ENCODE measurements at regions not wholly inside any gene's neighbourhood (a gene's known extent, or its start where the extent isn't known, plus 50 kb on each side); places are given as distances from the start of the nearest gene placed in this dataset.

GRCh38 chr9:88766778-88767503, 224.3 kb upstream of the S1PR3 start:
- TF ChIP-seq YY1 (IDR thresholded peaks at IDR 0.05; ENCODE audit: low read depth) (no peak), FOXM1 (IDR thresholded peaks at IDR 0.05; ENCODE audit: borderline replicate concordance, low read depth) (no peak), EGR1 (IDR thresholded peaks at IDR 0.05) (no peak), CEBPB (IDR thresholded peaks at IDR 0.05) (no peak), RAD21 (IDR thresholded peaks at IDR 0.05; ENCODE audit: low read depth) (no peak), TCF12 (IDR thresholded peaks at IDR 0.05; ENCODE audit: low read depth) (no peak), CREB1 (IDR thresholded peaks at IDR 0.05; ENCODE audit: low read depth) (no peak), REST (IDR thresholded peaks at IDR 0.05; ENCODE audit: low read depth) (no peak), EP300 (IDR thresholded peaks at IDR 0.05; ENCODE audit: borderline replicate concordance) (no peak), MAX (IDR thresholded peaks at IDR 0.05) (no peak), TAF1 (IDR thresholded peaks at IDR 0.05; ENCODE audit: low read depth) (no peak), USF1 (IDR thresholded peaks at IDR 0.05) (no peak), TEAD4 (IDR thresholded peaks at IDR 0.05) (no peak), NFIC (IDR thresholded peaks at IDR 0.05) (no peak), ZBTB7A (IDR thresholded peaks at IDR 0.05; ENCODE audit: low read depth) (no peak)

- no peak for TF ChIP-seq RAD21 (IDR thresholded peaks at IDR 0.05; ENCODE audit: low read depth)
- no peak for TF ChIP-seq FOXM1 (IDR thresholded peaks at IDR 0.05; ENCODE audit: borderline replicate concordance, low read depth)
- TF ChIP-seq USF1 (IDR thresholded peaks at IDR 0.05): no peak
- no peak for TF ChIP-seq EGR1 (IDR thresholded peaks at IDR 0.05)
- TF ChIP-seq TCF12 (IDR thresholded peaks at IDR 0.05; ENCODE audit: low read depth): no peak
- no peak for TF ChIP-seq TAF1 (IDR thresholded peaks at IDR 0.05; ENCODE audit: low read depth)
- TF ChIP-seq CREB1 (IDR thresholded peaks at IDR 0.05; ENCODE audit: low read depth): no peak
- TF ChIP-seq ZBTB7A (IDR thresholded peaks at IDR 0.05; ENCODE audit: low read depth): no peak
- TF ChIP-seq MAX (IDR thresholded peaks at IDR 0.05): no peak
- TF ChIP-seq NFIC (IDR thresholded peaks at IDR 0.05): no peak
- no peak for TF ChIP-seq TEAD4 (IDR thresholded peaks at IDR 0.05)
- no peak for TF ChIP-seq CEBPB (IDR thresholded peaks at IDR 0.05)
These were observed 223.8 kb upstream of the S1PR3 start for GRCh38 chr9:88767504-88767790.

GRCh38 chr9:88772575-88772974, 218.7 kb upstream of the S1PR3 start:
- TF ChIP-seq ZBTB7A (IDR thresholded peaks at IDR 0.05; ENCODE audit: low read depth) (no peak), MAX (IDR thresholded peaks at IDR 0.05) (no peak)

- TF ChIP-seq FOXM1 (IDR thresholded peaks at IDR 0.05; ENCODE audit: borderline replicate concordance, low read depth): no peak
- TF ChIP-seq NFIC (IDR thresholded peaks at IDR 0.05): no peak
- no peak for TF ChIP-seq ZBTB7A (IDR thresholded peaks at IDR 0.05; ENCODE audit: low read depth)
- TF ChIP-seq MAX (IDR thresholded peaks at IDR 0.05): no peak
- TF ChIP-seq CEBPB (IDR thresholded peaks at IDR 0.05): no peak
These were observed 218.1 kb upstream of the S1PR3 start for GRCh38 chr9:88773126-88773525.

GRCh38 chr9:88773627-88774244, 217.5 kb upstream of the S1PR3 start:
- no peak for TF ChIP-seq MAX (IDR thresholded peaks at IDR 0.05)
- no peak for TF ChIP-seq REST (IDR thresholded peaks at IDR 0.05; ENCODE audit: low read depth)
- no peak for TF ChIP-seq CEBPB (IDR thresholded peaks at IDR 0.05)
- no peak for TF ChIP-seq CREB1 (IDR thresholded peaks at IDR 0.05; ENCODE audit: low read depth)
- no peak for TF ChIP-seq USF1 (IDR thresholded peaks at IDR 0.05)
- TF ChIP-seq FOXM1 (IDR thresholded peaks at IDR 0.05; ENCODE audit: borderline replicate concordance, low read depth): no peak
- TF ChIP-seq YY1 (IDR thresholded peaks at IDR 0.05; ENCODE audit: low read depth): no peak
- TF ChIP-seq EP300 (IDR thresholded peaks at IDR 0.05; ENCODE audit: borderline replicate concordance): no peak
- TF ChIP-seq TCF12 (IDR thresholded peaks at IDR 0.05; ENCODE audit: low read depth): no peak
- TF ChIP-seq EGR1 (IDR thresholded peaks at IDR 0.05): no peak
- no peak for TF ChIP-seq RAD21 (IDR thresholded peaks at IDR 0.05; ENCODE audit: low read depth)
- TF ChIP-seq TAF1 (IDR thresholded peaks at IDR 0.05; ENCODE audit: low read depth): no peak
- no peak for TF ChIP-seq ZBTB7A (IDR thresholded peaks at IDR 0.05; ENCODE audit: low read depth)
- TF ChIP-seq TEAD4 (IDR thresholded peaks at IDR 0.05): no peak
- TF ChIP-seq NFIC (IDR thresholded peaks at IDR 0.05): no peak
